Mesodermal cell (in vitro differentiated cells): ENCODE measurements at regions not wholly inside any gene's neighbourhood (a gene's known extent, or its start where the extent isn't known, plus 50 kb on each side); places are given as distances from the start of the nearest gene placed in this dataset.
"Not testable (repeated sequence)": the region's sequence is repeated elsewhere in the genome, so short reads cannot be mapped to it uniquely, and the experiment has no call there.

Experiments used
- H3K27ac ChIP-seq: 2 replicates; pipeline ENCODE4 v1.7.0; 2013; ENCODE audit warnings: mild to moderate bottlenecking, low read depth, low read length, moderate library complexity; ENCODE audit not compliant: severe bottlenecking
- H3K36me3 ChIP-seq: 2 replicates; pipeline ENCODE4 v1.7.1; 2013; ENCODE audit warnings: mild to moderate bottlenecking, low read length, moderate library complexity; ENCODE audit not compliant: control insufficient read depth, insufficient read depth
- H3K4me1 ChIP-seq: one replicate; pipeline ENCODE4 v1.7.1; 2013; ENCODE audit warnings: mild to moderate bottlenecking, low read length; ENCODE audit not compliant: insufficient read depth, control insufficient read depth, poor library complexity, severe bottlenecking
- H3K4me3 ChIP-seq: 2 replicates; pipeline ENCODE4 v1.7.0; 2013; ENCODE audit warnings: low read length, control low read depth, mild to moderate bottlenecking; ENCODE audit not compliant: insufficient read depth, poor library complexity, severe bottlenecking; ENCODE audit errors: extremely low read depth
- H3K9me3 ChIP-seq: 2 replicates; pipeline ENCODE4 v1.7.1; 2013; ENCODE audit warnings: mild to moderate bottlenecking, low read length, moderate library complexity; ENCODE audit not compliant: control insufficient read depth
- WGBS, 2 experiments: methylation state at CpG; one replicate each; pipeline ENCODE4 v1.1.5; 2013; ENCODE audit warnings: missing lambda C conversion rate in 2 of 2; ENCODE audit not compliant: insufficient coverage in 2 of 2; 5-methylcytosine and 5-hydroxymethylcytosine counted together

- Histone ChIP-seq H3K9me3 (peaks cover 4% of the 10 kb centered on the region), H3K36me3 (no peaks in the 10 kb centered on the region), H3K4me1 (no peaks in the 10 kb centered on the region), H3K4me3 (no peak overlapping the region), H3K27ac (no peak overlapping the region)
- WGBS, 2 experiments, result 92 to 97% methylated on average over 5 of the region's 5 CpGs
Measured at GRCh38 chr13:78061806-78062205, 143.2 kb upstream of the EDNRB start.

- Histone ChIP-seq H3K36me3 (no peaks in the 10 kb centered on the region), H3K27ac (no peak overlapping the region), H3K4me1 (no peaks in the 10 kb centered on the region), H3K9me3 (peaks cover 10% of the 10 kb centered on the region), H3K4me3 (no peak overlapping the region)
- 60 to 80% methylated on average over 4 of the region's 6 CpGs for WGBS, 2 experiments
Measured at GRCh38 chr13:78060966-78061365, 142.3 kb upstream of the EDNRB start.

- WGBS, 2 experiments, result 93 to 96% methylated on average over 2 of the region's 2 CpGs
- H3K27ac ChIP-seq, H3K4me1 ChIP-seq, H3K36me3 ChIP-seq, H3K4me3 ChIP-seq: not testable (repeated sequence)
- peaks cover 14% of the 10 kb centered on the region for H3K9me3 ChIP-seq
Measured at GRCh38 chr13:78056865-78057264, 138.2 kb upstream of the EDNRB start.

- Histone ChIP-seq H3K4me1 (no peaks in the 10 kb centered on the region), H3K4me3 (no peak overlapping the region), H3K36me3 (no peaks in the 10 kb centered on the region), H3K9me3 (peaks cover 14% of the 10 kb centered on the region), H3K27ac (no peak overlapping the region)
- 100% methylated on average over 1 to 2 of the region's 3 CpGs for WGBS, 2 experiments
Measured at GRCh38 chr13:78054157-78054556, 135.5 kb upstream of the EDNRB start.

- H3K27ac ChIP-seq, result no peak overlapping the region
- WGBS, 2 experiments, result no CpG with 5 or more reads among the region's 1 CpG
- H3K4me3 ChIP-seq, result no peak overlapping the region
- H3K36me3 ChIP-seq, result no peaks in the 10 kb centered on the region
- H3K9me3 ChIP-seq, result no peaks in the 10 kb centered on the region
- no peaks in the 10 kb centered on the region for H3K4me1 ChIP-seq
Measured at GRCh38 chr13:78047151-78047550, 128.5 kb upstream of the EDNRB start.

- Histone ChIP-seq H3K27ac (no peak overlapping the region), H3K4me3 (no peak overlapping the region), H3K9me3 (no peaks in the 10 kb centered on the region), H3K36me3 (no peaks in the 10 kb centered on the region), H3K4me1 (no peaks in the 10 kb centered on the region)
- no CpG with 5 or more reads among the region's 2 CpGs for WGBS, 2 experiments
Measured at GRCh38 chr13:78046331-78046730, 127.7 kb upstream of the EDNRB start.

GRCh38 chr13:78045916-78046315, 127.3 kb upstream of the EDNRB start:
- H3K36me3 ChIP-seq, result no peaks in the 10 kb centered on the region
- no CpG with 5 or more reads among the region's 3 CpGs for WGBS, 2 experiments
- no peak overlapping the region for H3K27ac ChIP-seq
- no peaks in the 10 kb centered on the region for H3K9me3 ChIP-seq
- no peaks in the 10 kb centered on the region for H3K4me1 ChIP-seq
- H3K4me3 ChIP-seq, result no peak overlapping the region

- 87 to 93% methylated on average over 3 of the region's 3 CpGs for WGBS, 2 experiments
- not testable (repeated sequence) for H3K36me3 ChIP-seq
Measured at GRCh38 chr13:78041366-78041765, 122.7 kb upstream of the EDNRB start.

GRCh38 chr13:78040205-78040830, 121.7 kb upstream of the EDNRB start:
- H3K27ac ChIP-seq, result no peak overlapping the region
- H3K36me3 ChIP-seq, result no peaks in the 10 kb centered on the region
- 100% methylated on average over 2 of the region's 4 CpGs; no CpG with 5 or more reads in 1 of the 2 experiments for WGBS, 2 experiments
- H3K9me3 ChIP-seq, result no peaks in the 10 kb centered on the region
- no peak overlapping the region for H3K4me3 ChIP-seq
- H3K4me1 ChIP-seq, result no peaks in the 10 kb centered on the region

More at GRCh38 chr13:78041366-78041765, 122.7 kb upstream of the EDNRB start:
- not testable (repeated sequence) for H3K9me3 ChIP-seq, H3K4me3 ChIP-seq, H3K27ac ChIP-seq, H3K4me1 ChIP-seq

- Histone ChIP-seq H3K4me3 (no peak overlapping the region), H3K9me3 (no peaks in the 10 kb centered on the region), H3K36me3 (no peaks in the 10 kb centered on the region), H3K27ac (no peak overlapping the region), H3K4me1 (no peaks in the 10 kb centered on the region)
Measured at GRCh38 chr13:78036841-78037240, 118.2 kb upstream of the EDNRB start.

- H3K9me3 ChIP-seq, result no peaks in the 10 kb centered on the region
- H3K27ac ChIP-seq, result no peak overlapping the region
- H3K36me3 ChIP-seq, result no peaks in the 10 kb centered on the region
- no CpG with 5 or more reads among the region's 1 CpG for WGBS, 2 experiments
- H3K4me1 ChIP-seq, result no peaks in the 10 kb centered on the region
- H3K4me3 ChIP-seq, result no peak overlapping the region
Measured at GRCh38 chr13:78035500-78035899, 116.9 kb upstream of the EDNRB start.
